Astrocyte of the cerebellum (primary cell): ENCODE measurements at regions not wholly inside any gene's neighbourhood (a gene's known extent, or its start where the extent isn't known, plus 50 kb on each side); places are given as distances from the start of the nearest gene placed in this dataset.
"Not testable (repeated sequence)": the region's sequence is repeated elsewhere in the genome, so short reads cannot be mapped to it uniquely, and the experiment has no call there.

ENCODE experiments used
- DNase-seq: peaks from one replicate; pipeline ENCODE4 v3.0.0-alpha.2; 2011; ENCODE audit warnings: low read depth
- H3K4me3 ChIP-seq: 2 replicates; pipeline ENCODE4 v1.5.1; 2011; ENCODE audit warnings: mild to moderate bottlenecking, low read depth, low read length, moderate library complexity
- in situ Hi-C: cut with HindIII; loops from 2 replicates; pipeline ENCODE4 v1.10.0; 2017; ENCODE audit warnings: low sequenced_read_pairs
- TF ChIP-seq, protein P1 (sequence below): IDR thresholded peaks from 2 replicates; pipeline ENCODE4 v1.5.1; 2012; ENCODE audit warnings: low read length, low read depth, moderate library complexity, mild to moderate bottlenecking; ENCODE audit errors: missing control alignments

DNA sequence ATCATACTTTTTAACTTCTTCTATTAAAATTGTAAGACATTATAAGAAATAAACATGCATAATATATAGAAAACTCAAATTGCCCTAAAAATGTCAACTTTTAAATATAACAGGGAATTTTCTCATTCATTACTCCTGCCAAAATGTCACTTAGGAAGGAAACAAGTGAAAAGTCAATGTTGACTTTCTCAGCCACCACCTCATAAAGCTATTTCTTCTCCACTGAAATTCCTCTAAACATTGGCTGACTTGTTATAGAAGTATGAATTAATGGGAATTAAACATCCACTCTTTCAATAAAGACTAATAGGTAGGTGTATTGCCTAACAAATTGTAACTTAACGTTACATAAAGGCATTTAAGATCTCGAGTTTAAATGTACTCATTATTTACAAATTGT, 499.7 kb upstream of the SYT4 start:
- TF ChIP-seq, protein P1, sequence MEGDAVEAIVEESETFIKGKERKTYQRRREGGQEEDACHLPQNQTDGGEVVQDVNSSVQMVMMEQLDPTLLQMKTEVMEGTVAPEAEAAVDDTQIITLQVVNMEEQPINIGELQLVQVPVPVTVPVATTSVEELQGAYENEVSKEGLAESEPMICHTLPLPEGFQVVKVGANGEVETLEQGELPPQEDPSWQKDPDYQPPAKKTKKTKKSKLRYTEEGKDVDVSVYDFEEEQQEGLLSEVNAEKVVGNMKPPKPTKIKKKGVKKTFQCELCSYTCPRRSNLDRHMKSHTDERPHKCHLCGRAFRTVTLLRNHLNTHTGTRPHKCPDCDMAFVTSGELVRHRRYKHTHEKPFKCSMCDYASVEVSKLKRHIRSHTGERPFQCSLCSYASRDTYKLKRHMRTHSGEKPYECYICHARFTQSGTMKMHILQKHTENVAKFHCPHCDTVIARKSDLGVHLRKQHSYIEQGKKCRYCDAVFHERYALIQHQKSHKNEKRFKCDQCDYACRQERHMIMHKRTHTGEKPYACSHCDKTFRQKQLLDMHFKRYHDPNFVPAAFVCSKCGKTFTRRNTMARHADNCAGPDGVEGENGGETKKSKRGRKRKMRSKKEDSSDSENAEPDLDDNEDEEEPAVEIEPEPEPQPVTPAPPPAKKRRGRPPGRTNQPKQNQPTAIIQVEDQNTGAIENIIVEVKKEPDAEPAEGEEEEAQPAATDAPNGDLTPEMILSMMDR, result no peak

DNA sequence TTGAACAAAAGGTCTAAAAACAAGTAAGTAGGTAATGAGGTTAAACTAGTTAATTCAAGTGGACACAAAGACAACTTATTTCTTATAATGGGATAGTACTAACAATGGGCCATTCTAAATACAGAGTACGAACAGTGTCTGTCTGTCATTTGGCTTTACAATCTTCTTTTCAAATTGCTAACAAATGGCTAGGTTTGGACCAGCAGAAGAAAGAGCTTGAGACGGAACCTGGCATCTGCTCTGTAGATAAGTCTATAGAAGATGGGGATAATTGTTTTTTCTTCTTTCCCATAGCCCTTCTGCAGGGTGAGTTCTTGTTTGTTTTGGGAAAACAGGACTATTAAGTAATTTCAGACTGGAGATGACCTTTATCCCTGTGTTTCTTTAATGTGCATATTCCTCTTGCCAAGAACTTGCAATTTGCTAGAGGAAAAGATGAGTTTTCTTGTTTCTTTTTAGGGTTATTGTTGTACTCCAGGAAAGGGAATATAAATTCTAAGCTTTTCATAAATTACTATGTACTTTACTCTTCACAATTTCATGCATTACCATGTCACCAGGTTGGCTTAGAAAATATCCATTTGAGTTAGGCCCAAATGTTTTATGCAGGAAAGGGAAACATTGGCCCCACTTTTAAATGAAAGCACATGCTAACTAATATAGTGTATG, 500.5 kb upstream of the SYT4 start:
- DNase-seq, result no peak
- in situ Hi-C loops, result no loop called here
- TF ChIP-seq, protein P1, result no peak
- H3K4me3 ChIP-seq, result no peak overlapping the region

More for the DNA sequence above, 499.7 kb upstream of the SYT4 start:
- no peak overlapping the region for H3K4me3 ChIP-seq
- no peak for DNase-seq
- in situ Hi-C loops, result no loop called here

DNA sequence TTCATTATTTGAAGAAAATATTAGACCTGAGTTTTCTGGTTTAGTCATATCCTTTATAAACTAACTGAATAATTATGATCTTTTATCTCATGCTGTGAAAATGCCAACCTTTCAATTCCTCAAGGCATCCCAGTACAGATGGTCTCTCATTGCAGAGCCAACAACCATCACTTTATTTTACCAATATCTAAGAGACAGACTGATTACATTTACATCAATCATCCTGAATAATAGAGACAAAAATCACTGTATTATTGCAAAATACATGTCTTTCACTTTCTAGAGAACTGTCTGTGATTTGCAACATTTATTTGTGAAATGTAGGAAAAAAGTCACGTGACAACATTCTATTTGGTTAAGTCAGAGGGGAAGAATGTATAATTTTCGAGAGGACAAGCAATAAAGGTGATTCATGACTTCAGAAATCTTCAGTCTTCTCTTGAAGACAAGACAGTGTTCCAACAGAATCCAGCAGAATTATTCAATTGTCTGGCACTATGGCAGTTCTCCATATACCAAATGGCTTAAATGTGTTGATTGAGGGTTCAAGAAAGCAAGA, 503.6 kb upstream of the SYT4 start:
- TF ChIP-seq, protein P1, result no peak
- no peak for DNase-seq
- H3K4me3 ChIP-seq, result no peak overlapping the region
- in situ Hi-C loops, result no loop called here

DNA sequence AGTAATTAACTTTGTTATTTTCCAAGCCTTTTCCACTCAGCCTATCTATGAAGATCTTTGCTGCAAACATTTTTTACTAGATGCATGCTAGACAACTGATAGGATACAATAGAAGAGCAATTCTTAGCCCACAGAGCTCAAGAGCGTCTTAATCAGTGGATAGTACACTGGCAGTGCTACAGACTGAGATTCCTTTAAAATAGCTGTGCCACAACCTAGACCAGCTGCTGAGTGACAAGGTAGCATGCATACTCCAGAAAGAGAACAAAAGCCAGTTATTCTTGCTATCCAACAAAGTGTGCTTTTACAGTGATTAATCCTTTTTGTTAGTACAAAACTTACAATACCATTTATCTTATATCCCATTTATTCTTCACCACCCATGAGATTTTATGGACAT, 507.9 kb upstream of the SYT4 start:
- no peak overlapping the region for H3K4me3 ChIP-seq
- TF ChIP-seq, protein P1, result no peak
- DNase-seq, result no peak
- in situ Hi-C loops, result no loop called here

DNA sequence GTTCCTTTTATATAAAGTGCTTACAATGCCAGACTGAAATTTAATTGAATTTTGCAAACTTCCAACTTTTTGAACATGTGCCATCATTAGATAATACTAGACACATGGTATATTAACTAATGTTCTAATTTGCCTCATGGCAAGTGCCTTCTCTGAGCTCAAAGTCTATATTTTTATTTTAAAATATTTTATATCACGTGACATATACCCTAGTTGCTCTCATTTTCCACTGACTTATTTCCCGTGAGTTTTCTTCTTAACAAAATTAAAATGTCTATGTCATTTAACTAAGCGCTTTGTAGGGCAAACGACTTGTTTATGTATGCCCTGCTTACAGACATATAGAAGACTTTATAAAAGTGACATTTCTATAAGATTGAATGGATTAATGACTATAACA, 509.6 kb upstream of the SYT4 start:
- in situ Hi-C loops, result no loop called here
- no peak for DNase-seq
- TF ChIP-seq, protein P1, result no peak
- no peak overlapping the region for H3K4me3 ChIP-seq

DNA sequence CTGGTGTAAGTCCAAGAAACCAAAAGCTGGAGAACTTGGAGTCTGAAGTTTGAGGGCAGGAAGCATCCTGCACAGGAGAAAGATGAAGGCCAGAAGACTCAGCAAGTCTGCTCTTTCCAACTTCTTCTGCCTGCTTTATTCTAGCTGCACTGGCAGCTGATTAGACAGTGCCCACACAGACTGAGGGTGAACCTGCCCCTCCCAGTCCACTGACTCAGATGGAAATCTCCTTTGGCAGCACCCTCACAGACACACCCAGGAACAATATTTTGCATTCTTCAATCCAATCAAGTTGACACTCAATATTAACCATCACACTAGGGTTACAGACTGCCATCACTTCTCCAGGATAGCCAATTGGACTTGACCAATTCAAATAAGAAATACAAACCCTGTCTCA, 510.4 kb upstream of the SYT4 start:
- DNase-seq, H3K4me3 ChIP-seq, in situ Hi-C loops: not testable (repeated sequence)

DNA sequence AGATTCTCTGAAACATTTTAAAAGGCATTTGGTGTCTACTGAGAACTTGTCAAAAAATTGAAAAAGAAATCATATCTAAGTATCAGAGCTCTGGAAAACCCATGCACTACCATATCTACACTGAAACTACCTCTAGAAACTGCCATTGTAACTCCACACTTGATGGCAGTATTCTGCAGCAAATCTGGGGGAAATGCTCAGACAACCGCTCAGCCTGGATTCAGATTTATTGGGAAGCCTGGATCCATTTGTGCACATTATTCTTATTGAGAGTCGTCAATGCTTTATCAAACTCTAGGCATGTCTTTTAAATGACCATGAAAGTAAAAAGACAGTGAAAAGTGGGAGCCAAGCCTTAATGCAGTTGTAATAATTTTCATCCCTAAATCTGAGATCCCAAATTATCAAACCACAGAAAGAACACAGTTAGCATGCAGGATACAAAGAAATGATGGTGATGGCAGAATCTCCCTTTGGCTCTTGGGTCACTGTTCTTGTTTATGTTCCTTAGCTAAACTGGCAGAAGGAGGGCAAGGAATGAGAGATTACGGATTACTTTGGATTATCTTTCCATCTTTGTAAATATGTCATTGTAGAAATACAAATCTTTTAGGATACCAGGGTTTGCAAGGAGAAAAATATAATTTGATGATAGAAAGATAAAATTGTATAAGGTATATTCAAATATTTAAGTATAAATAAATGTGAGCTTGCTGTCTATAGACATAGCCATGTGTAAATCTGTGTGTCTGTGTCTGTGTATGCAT, 512.1 kb upstream of the SYT4 start:
- TF ChIP-seq, protein P1, result peak; percentile 43
- in situ Hi-C loops, result no loop called here
- DNase-seq, result peak; percentile 19
- H3K4me3 ChIP-seq, result no peak overlapping the region
